ENCODE measurements at regions not wholly inside any gene's neighbourhood (a gene's known extent, or its start where the extent isn't known, plus 50 kb on each side); places are given as distances from the start of the nearest gene placed in this dataset.

GRCh38 chr6:95142661-95143335 is 434.5 kb upstream of the MANEA start:
- no peak for DNase-seq

- DNase-seq = no peak
Measured at GRCh38 chr6:95143408-95144180, 433.7 kb upstream of the MANEA start.

- DNase-seq = no peak
Measured at GRCh38 chr6:95145457-95145856, 431.9 kb upstream of the MANEA start.

GRCh38 chr6:95159557-95159956 is 417.8 kb upstream of the MANEA start:
- no peak for DNase-seq

GRCh38 chr6:95169775-95170174 is 407.6 kb upstream of the MANEA start:
- DNase-seq = no peak

GRCh38 chr6:95175927-95176675 is 401.2 kb upstream of the MANEA start:
- DNase-seq = no peak

- no peak for DNase-seq
Measured at GRCh38 chr6:95185874-95186273, 391.5 kb upstream of the MANEA start.

GRCh38 chr6:95186710-95187109 is 390.6 kb upstream of the MANEA start:
- DNase-seq = no peak

- DNase-seq = no peak
Measured at GRCh38 chr6:95197590-95197989, 379.7 kb upstream of the MANEA start.

GRCh38 chr6:95203153-95203754 is 374.1 kb upstream of the MANEA start:
- DNase-seq = peak; percentile 38

- DNase-seq = no peak
Measured at GRCh38 chr6:95204178-95204577, 373.2 kb upstream of the MANEA start.

GRCh38 chr6:95208621-95209020 is 368.7 kb upstream of the MANEA start:
- no peak for DNase-seq

GRCh38 chr6:95209074-95209473 is 368.3 kb upstream of the MANEA start:
- no peak for DNase-seq

- no peak for DNase-seq
Measured at GRCh38 chr6:95216555-95216954, 360.8 kb upstream of the MANEA start.

- DNase-seq = no peak
Measured at GRCh38 chr6:95227351-95227750, 350.0 kb upstream of the MANEA start.

GRCh38 chr6:95228636-95229035 is 348.7 kb upstream of the MANEA start:
- DNase-seq = no peak

- no peak for DNase-seq
Measured at GRCh38 chr6:95230071-95230740, 347.1 kb upstream of the MANEA start.

- no peak for DNase-seq
Measured at GRCh38 chr6:95231416-95231815, 345.9 kb upstream of the MANEA start.

GRCh38 chr6:95232446-95232845 is 344.9 kb upstream of the MANEA start:
- DNase-seq = no peak

- no peak for DNase-seq
Measured at GRCh38 chr6:95233879-95234278, 343.5 kb upstream of the MANEA start.

GRCh38 chr6:95240514-95240913 is 336.8 kb upstream of the MANEA start:
- DNase-seq = no peak

GRCh38 chr6:95242560-95242959 is 334.8 kb upstream of the MANEA start:
- DNase-seq = no peak

GRCh38 chr6:95243053-95243452 is 334.3 kb upstream of the MANEA start:
- no peak for DNase-seq
